Chondrocyte (in vitro differentiated cells): ENCODE measurements at regions not wholly inside any gene's neighbourhood (a gene's known extent, or its start where the extent isn't known, plus 50 kb on each side); places are given as distances from the start of the nearest gene placed in this dataset.
"Not testable (repeated sequence)": the region's sequence is repeated elsewhere in the genome, so short reads cannot be mapped to it uniquely, and the experiment has no call there.

ENCODE experiments used
- DNase-seq: peaks from one replicate; pipeline ENCODE4 v3.0.0; 2021; ENCODE audit warnings: mixed read lengths, low spot score
- H3K27ac Mint-ChIP-seq: one replicate; pipeline ENCODE4 v1.8.0; 2021; ENCODE audit warnings: mild to moderate bottlenecking, moderate library complexity, mixed read lengths; ENCODE audit not compliant: unreplicated experiment
- H3K27me3 Mint-ChIP-seq: 2 replicates; pipeline ENCODE4 v1.8.0; 2021; ENCODE audit warnings: low read depth, mixed read lengths
- H3K36me3 Mint-ChIP-seq: 2 replicates; pipeline ENCODE4 v1.8.0; 2021; ENCODE audit warnings: low read depth, mixed read lengths
- H3K4me1 Mint-ChIP-seq: 2 replicates; pipeline ENCODE4 v1.8.0; 2021; ENCODE audit warnings: low read depth, mild to moderate bottlenecking, mixed read lengths
- H3K4me3 Mint-ChIP-seq: one replicate; pipeline ENCODE4 v1.8.0; 2021; ENCODE audit warnings: mild to moderate bottlenecking, moderate library complexity, mixed read lengths; ENCODE audit not compliant: unreplicated experiment
- H3K9me3 Mint-ChIP-seq: 2 replicates; pipeline ENCODE4 v1.8.0; 2021; ENCODE audit warnings: low read depth, mixed read lengths
- CTCF ChIP-seq: fragments of 200-600 bp; sonication (generic); IDR thresholded peaks from 2 replicates; pipeline ENCODE4 v1.5.0; 2021; ENCODE audit warnings: antibody characterized with exemption, mild to moderate bottlenecking, moderate library complexity

GRCh38 chr6:14388371-14388770 lies 270.8 kb downstream of the CD83 start:
- Mint-ChIP-seq H3K4me3 (no peak overlapping the region), H3K27me3 (peaks cover 4% of the 10 kb centered on the region), H3K36me3 (no peaks in the 10 kb centered on the region), H3K27ac (no peak overlapping the region), H3K4me1 (no peaks in the 10 kb centered on the region), H3K9me3 (no peaks in the 10 kb centered on the region)
- DNase-seq: no peak
- no peak for TF ChIP-seq CTCF

- not testable (repeated sequence) for H3K9me3 Mint-ChIP-seq, H3K4me1 Mint-ChIP-seq, H3K27me3 Mint-ChIP-seq, H3K36me3 Mint-ChIP-seq, DNase-seq, H3K27ac Mint-ChIP-seq, H3K4me3 Mint-ChIP-seq
These were observed 272.2 kb downstream of the CD83 start for GRCh38 chr6:14389776-14390175.

GRCh38 chr6:14390805-14391204 lies 273.2 kb downstream of the CD83 start:
- peaks cover 4% of the 10 kb centered on the region for H3K27me3 Mint-ChIP-seq
- TF ChIP-seq CTCF: no peak
- H3K4me3 Mint-ChIP-seq: no peak overlapping the region
- H3K9me3 Mint-ChIP-seq: no peaks in the 10 kb centered on the region
- DNase-seq: no peak
- H3K27ac Mint-ChIP-seq: no peak overlapping the region
- H3K36me3 Mint-ChIP-seq: no peaks in the 10 kb centered on the region
- H3K4me1 Mint-ChIP-seq: no peaks in the 10 kb centered on the region

- Mint-ChIP-seq H3K27me3 (peaks cover 7% of the 10 kb centered on the region), H3K36me3 (no peaks in the 10 kb centered on the region), H3K27ac (no peak overlapping the region), H3K4me3 (no peak overlapping the region), H3K9me3 (no peaks in the 10 kb centered on the region), H3K4me1 (peaks cover 8% of the 10 kb centered on the region)
- no peak for TF ChIP-seq CTCF
- no peak for DNase-seq
These were observed 276.3 kb downstream of the CD83 start for GRCh38 chr6:14393910-14394309.

- no peaks in the 10 kb centered on the region for H3K36me3 Mint-ChIP-seq
- H3K4me1 Mint-ChIP-seq: peaks cover 11% of the 10 kb centered on the region
- H3K4me3 Mint-ChIP-seq: no peak overlapping the region
- no peak overlapping the region for H3K27ac Mint-ChIP-seq
- no peak for DNase-seq
- peaks cover 3% of the 10 kb centered on the region for H3K27me3 Mint-ChIP-seq
- no peaks in the 10 kb centered on the region for H3K9me3 Mint-ChIP-seq
- TF ChIP-seq CTCF: no peak
These were observed 278.8 kb downstream of the CD83 start for GRCh38 chr6:14396392-14396791.

- Mint-ChIP-seq H3K9me3 (no peaks in the 10 kb centered on the region), H3K4me3 (no peak overlapping the region), H3K27ac (no peak overlapping the region), H3K27me3 (peaks cover 3% of the 10 kb centered on the region), H3K4me1 (peaks cover 12% of the 10 kb centered on the region), H3K36me3 (no peaks in the 10 kb centered on the region)
- peak; percentile 65 for TF ChIP-seq CTCF
- DNase-seq: no peak
These were observed 279.4 kb downstream of the CD83 start for GRCh38 chr6:14396826-14397517.
